Activated CD8-positive, alpha-beta T cell treated with anti-CD3 and anti-CD28 coated beads, Interleukin-2, amount 10 ng/mL, durations not matched to agents 7 days and 5 days (primary cell): ENCODE measurements at regions not wholly inside any gene's neighbourhood (a gene's known extent, or its start where the extent isn't known, plus 50 kb on each side); places are given as distances from the start of the nearest gene placed in this dataset.
"Not testable (repeated sequence)": the region's sequence is repeated elsewhere in the genome, so short reads cannot be mapped to it uniquely, and the experiment has no call there.

Experiments used
- ATAC-seq: fragments of 150-1000 bp; cut with Tn5 transposase; one replicate; pipeline ENCODE4 v1.10.0; 2021; ENCODE audit warnings: moderate library complexity
- CTCF ChIA-PET: fragments of 350-600 bp; sonication (Branson Sonifier 250); formaldehyde crosslinking; loops from one replicate; lab custom pipeline; 2021; ENCODE audit warnings: antibody characterized with exemption; lab: Charles Lee
- POLR2A ChIA-PET: fragments of 350-600 bp; sonication (Branson Sonifier 250); formaldehyde crosslinking; loops from one replicate; lab custom pipeline; 2021; ENCODE audit warnings: antibody characterized with exemption; lab: Charles Lee
- DNase-seq: peaks from one replicate; pipeline ENCODE4 v3.0.0-alpha.2; 2020
- H3K27ac Mint-ChIP-seq: one replicate; pipeline ENCODE4 v1.8.0; 2021; ENCODE audit warnings: mild to moderate bottlenecking, mixed read lengths
- H3K27me3 Mint-ChIP-seq: one replicate; pipeline ENCODE4 v1.8.0; 2021; ENCODE audit warnings: low read depth, mixed read lengths
- H3K36me3 Mint-ChIP-seq: one replicate; pipeline ENCODE4 v1.8.0; 2021; ENCODE audit warnings: low read depth, mixed read lengths
- H3K4me1 Mint-ChIP-seq: one replicate; pipeline ENCODE4 v1.8.0; 2021; ENCODE audit warnings: low read depth, mixed read lengths
- H3K4me3 Mint-ChIP-seq: one replicate; pipeline ENCODE4 v1.8.0; 2021; ENCODE audit warnings: mild to moderate bottlenecking, mixed read lengths
- H3K9me3 Mint-ChIP-seq: one replicate; pipeline ENCODE4 v1.8.0; 2022; ENCODE audit warnings: mixed read lengths; ENCODE audit not compliant: insufficient read depth

- no peaks in the 10 kb centered on the region for H3K4me1 Mint-ChIP-seq
- no peak overlapping the region for H3K27ac Mint-ChIP-seq
- no peaks in the 10 kb centered on the region for H3K27me3 Mint-ChIP-seq
- POLR2A ChIA-PET = no interaction called here
- no peaks in the 10 kb centered on the region for H3K9me3 Mint-ChIP-seq
- ATAC-seq = no peak
- H3K4me3 Mint-ChIP-seq = no peak overlapping the region
- no peak for DNase-seq
- H3K36me3 Mint-ChIP-seq = no peaks in the 10 kb centered on the region
- CTCF ChIA-PET = no interaction called here
Observed at GRCh38 chr9:135376511-135377265, 102.9 kb upstream of the PPP1R26 start.

- ChIA-PET CTCF (no interaction called here), POLR2A (no interaction called here)
- Mint-ChIP-seq H3K27me3 (no peaks in the 10 kb centered on the region), H3K4me3 (no peak overlapping the region), H3K27ac (no peak overlapping the region), H3K4me1 (no peaks in the 10 kb centered on the region), H3K9me3 (no peaks in the 10 kb centered on the region), H3K36me3 (no peaks in the 10 kb centered on the region)
- DNase-seq (no peak), ATAC-seq (no peak)
Observed at GRCh38 chr9:135377431-135377830, 102.2 kb upstream of the PPP1R26 start.

- ChIA-PET CTCF (no interaction called here), POLR2A (no interaction called here)
- Mint-ChIP-seq H3K36me3 (no peaks in the 10 kb centered on the region), H3K4me3 (no peak overlapping the region), H3K9me3 (no peaks in the 10 kb centered on the region), H3K27me3 (no peaks in the 10 kb centered on the region), H3K27ac (no peak overlapping the region), H3K4me1 (no peaks in the 10 kb centered on the region)
- no peak for ATAC-seq
- no peak for DNase-seq
Observed at GRCh38 chr9:135378751-135379150, 100.8 kb upstream of the PPP1R26 start.

GRCh38 chr9:135379540-135380267, 99.9 kb upstream of the PPP1R26 start:
- no peak for DNase-seq
- Mint-ChIP-seq H3K4me3 (no peak overlapping the region), H3K4me1 (no peaks in the 10 kb centered on the region), H3K9me3 (no peaks in the 10 kb centered on the region), H3K27me3 (no peaks in the 10 kb centered on the region), H3K36me3 (no peaks in the 10 kb centered on the region), H3K27ac (no peak overlapping the region)
- no peak for ATAC-seq
- ChIA-PET CTCF (no interaction called here), POLR2A (no interaction called here)

DNA sequence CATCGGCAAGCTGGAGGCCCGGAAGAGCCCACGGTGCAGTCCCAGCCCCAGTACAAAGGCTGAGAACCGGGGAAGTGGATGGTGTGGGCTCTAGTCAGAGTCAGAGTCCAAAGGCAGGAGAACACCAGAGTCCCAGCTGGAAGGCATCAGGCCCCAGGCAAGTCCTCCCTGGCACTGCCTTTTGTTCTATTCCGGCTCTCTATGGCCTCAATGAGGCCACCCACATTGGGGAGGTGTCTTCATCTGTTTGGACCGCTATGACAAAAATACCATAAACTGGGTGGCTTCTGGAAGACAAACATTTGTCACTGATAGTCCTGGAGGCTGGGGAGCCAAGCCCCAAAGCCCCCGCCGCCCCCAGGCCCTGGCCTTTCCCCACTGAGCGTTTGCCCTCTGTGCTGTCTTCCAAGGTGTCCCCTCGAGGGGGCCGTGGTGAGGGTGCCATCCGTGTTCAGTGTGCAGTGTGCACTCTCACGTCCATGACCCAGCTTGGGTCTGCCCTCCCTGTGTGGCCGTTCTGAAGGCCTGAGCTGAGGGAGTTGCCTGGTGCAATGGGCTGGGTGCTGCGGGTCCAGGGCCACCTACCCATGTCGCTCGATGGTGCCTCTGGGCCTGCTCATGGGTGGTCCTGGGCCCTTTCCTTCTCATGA, 99.1 kb upstream of the PPP1R26 start:
- Mint-ChIP-seq H3K27me3 (no peaks in the 10 kb centered on the region), H3K27ac (no peak overlapping the region), H3K36me3 (no peaks in the 10 kb centered on the region), H3K4me3 (no peak overlapping the region), H3K4me1 (no peaks in the 10 kb centered on the region), H3K9me3 (no peaks in the 10 kb centered on the region)
- no peak for DNase-seq
- CTCF ChIA-PET = no interaction called here
- POLR2A ChIA-PET = no interaction called here
- no peak for ATAC-seq

DNA sequence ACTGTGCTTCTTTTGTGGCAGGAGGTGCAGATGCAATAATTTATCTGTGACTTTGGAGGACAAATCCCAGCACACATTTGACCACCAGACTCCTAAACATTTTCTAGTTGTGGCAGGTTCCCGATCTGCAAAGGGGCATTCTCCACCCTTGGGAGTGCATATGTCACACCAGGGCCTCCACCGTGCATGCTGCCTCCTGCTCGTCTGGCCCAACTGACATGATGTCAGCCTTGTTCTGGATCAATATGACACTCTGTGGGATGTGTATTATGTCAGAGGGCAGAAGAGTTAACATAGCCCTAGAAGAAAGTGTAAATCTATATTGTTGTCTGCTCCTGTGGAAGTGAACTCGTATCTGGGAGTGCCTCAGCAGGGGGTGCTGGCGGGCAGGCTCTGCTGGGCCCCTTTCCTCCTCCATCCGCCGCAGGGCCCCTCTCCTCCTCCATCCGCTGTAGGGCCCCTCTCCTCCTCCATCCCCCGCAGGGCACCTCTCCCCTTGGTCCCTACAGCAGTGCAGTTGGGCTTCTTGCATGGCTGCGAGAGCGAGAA, 97.7 kb upstream of the PPP1R26 start:
- ATAC-seq (no peak), DNase-seq (no peak)
- H3K4me1 Mint-ChIP-seq = no peaks in the 10 kb centered on the region
- no peak overlapping the region for H3K27ac Mint-ChIP-seq
- CTCF ChIA-PET = no interaction called here
- H3K27me3 Mint-ChIP-seq = no peaks in the 10 kb centered on the region
- no peaks in the 10 kb centered on the region for H3K9me3 Mint-ChIP-seq
- H3K36me3 Mint-ChIP-seq = no peaks in the 10 kb centered on the region
- POLR2A ChIA-PET = no interaction called here
- H3K4me3 Mint-ChIP-seq = no peak overlapping the region

DNA sequence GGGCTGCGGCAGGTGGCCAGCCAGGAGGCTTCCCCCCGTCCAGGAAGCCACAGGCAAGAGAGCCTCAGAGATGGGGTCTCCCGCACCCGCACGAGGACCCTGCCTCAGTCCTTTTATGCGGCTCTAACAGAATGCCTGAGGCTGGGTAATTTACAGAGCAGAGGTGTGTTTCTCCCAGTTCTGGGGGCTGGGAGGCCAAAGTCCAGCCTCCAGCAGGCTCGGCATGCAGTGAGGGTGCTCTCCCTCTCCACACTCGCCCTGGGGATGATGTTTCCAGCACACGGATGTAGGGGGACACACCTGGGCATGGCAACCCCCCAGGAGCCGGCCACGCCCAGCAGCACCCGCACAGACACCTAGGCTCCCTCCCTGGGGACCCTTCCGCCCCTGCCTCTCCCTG, 95.4 kb upstream of the PPP1R26 start:
- Mint-ChIP-seq H3K9me3 (no peaks in the 10 kb centered on the region), H3K27me3 (no peaks in the 10 kb centered on the region), H3K36me3 (no peaks in the 10 kb centered on the region), H3K27ac (no peak overlapping the region), H3K4me1 (no peaks in the 10 kb centered on the region), H3K4me3 (no peak overlapping the region)
- ChIA-PET POLR2A (no interaction called here), CTCF (no interaction called here)
- no peak for ATAC-seq
- DNase-seq = no peak

- H3K4me1 Mint-ChIP-seq, DNase-seq, H3K4me3 Mint-ChIP-seq, H3K9me3 Mint-ChIP-seq, H3K36me3 Mint-ChIP-seq, ATAC-seq, H3K27me3 Mint-ChIP-seq, CTCF ChIA-PET, POLR2A ChIA-PET: not testable (repeated sequence)
- H3K27ac Mint-ChIP-seq = peak overlapping the region; percentile 54
Observed at GRCh38 chr9:135384815-135385405, 94.7 kb upstream of the PPP1R26 start.

- POLR2A ChIA-PET = no interaction called here
Observed at GRCh38 chr9:135385793-135386192, 93.8 kb upstream of the PPP1R26 start.

GRCh38 chr9:135387976-135388375, 91.6 kb upstream of the PPP1R26 start:
- no peak overlapping the region for H3K4me3 Mint-ChIP-seq
- ChIA-PET CTCF (no interaction called here), POLR2A (no interaction called here)
- H3K27me3 Mint-ChIP-seq = no peaks in the 10 kb centered on the region
- H3K4me1 Mint-ChIP-seq = no peaks in the 10 kb centered on the region
- no peaks in the 10 kb centered on the region for H3K9me3 Mint-ChIP-seq
- no peak for ATAC-seq
- H3K36me3 Mint-ChIP-seq = no peaks in the 10 kb centered on the region
- H3K27ac Mint-ChIP-seq = no peak overlapping the region
- no peak for DNase-seq

More at GRCh38 chr9:135385793-135386192, 93.8 kb upstream of the PPP1R26 start:
- no peak for DNase-seq
- H3K4me1 Mint-ChIP-seq = no peaks in the 10 kb centered on the region
- no peaks in the 10 kb centered on the region for H3K27me3 Mint-ChIP-seq
- no peaks in the 10 kb centered on the region for H3K36me3 Mint-ChIP-seq
- no peak overlapping the region for H3K27ac Mint-ChIP-seq
- no peaks in the 10 kb centered on the region for H3K9me3 Mint-ChIP-seq
- no peak overlapping the region for H3K4me3 Mint-ChIP-seq
- ATAC-seq = no peak
- CTCF ChIA-PET = no interaction called here

DNA sequence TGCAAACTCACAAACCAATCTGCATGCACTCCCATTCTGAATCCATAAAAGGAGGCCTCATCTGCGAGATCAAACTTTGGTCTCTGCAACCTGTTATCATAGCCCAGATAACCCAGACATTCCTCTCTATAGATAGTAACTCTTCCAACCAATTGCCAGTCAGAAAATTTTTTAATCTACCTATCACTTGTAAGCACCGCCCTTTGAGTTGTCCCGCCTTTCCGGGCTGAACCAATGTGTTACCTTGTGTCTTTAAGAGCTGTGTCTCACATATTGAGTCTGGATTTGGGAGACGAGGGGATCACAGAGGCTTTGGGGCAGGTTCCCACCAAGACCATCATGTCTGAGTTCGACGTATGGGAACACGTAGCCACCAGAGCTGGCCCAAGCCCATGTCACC, 91.1 kb upstream of the PPP1R26 start:
- no peak for ATAC-seq
- ChIA-PET CTCF (interaction anchor here (1.2 kb wide), 1 partner anchor 25 kb away, joined by 3 read pairs; no protein-coding TSS in a partner anchor), POLR2A (no interaction called here)
- Mint-ChIP-seq H3K9me3 (no peaks in the 10 kb centered on the region), H3K36me3 (no peaks in the 10 kb centered on the region), H3K4me3 (no peak overlapping the region), H3K4me1 (no peaks in the 10 kb centered on the region), H3K27me3 (no peaks in the 10 kb centered on the region), H3K27ac (no peak overlapping the region)
- no peak for DNase-seq

- no peaks in the 10 kb centered on the region for H3K9me3 Mint-ChIP-seq
- ChIA-PET CTCF (no interaction called here), POLR2A (no interaction called here)
- H3K4me3 Mint-ChIP-seq = no peak overlapping the region
- no peak for DNase-seq
- no peaks in the 10 kb centered on the region for H3K4me1 Mint-ChIP-seq
- no peak for ATAC-seq
- no peaks in the 10 kb centered on the region for H3K36me3 Mint-ChIP-seq
- H3K27ac Mint-ChIP-seq = no peak overlapping the region
- H3K27me3 Mint-ChIP-seq = no peaks in the 10 kb centered on the region
Observed at GRCh38 chr9:135391759-135392158, 87.8 kb upstream of the PPP1R26 start.
